Memory B cell (primary cell): ENCODE measurements at regions not wholly inside any gene's neighbourhood (a gene's known extent, or its start where the extent isn't known, plus 50 kb on each side); places are given as distances from the start of the nearest gene placed in this dataset.

Experiments
- ATAC-seq: fragments of 150-1000 bp; cut with Tn5 transposase; 2 replicates; pipeline ENCODE4 v1.10.0; 2021; ENCODE audit warnings: low read depth, mild to moderate bottlenecking, moderate library complexity
- DNase-seq, 2 donors: peaks; one replicate each; pipeline ENCODE4 v3.0.0; 2022; ENCODE audit warnings: low spot score in 2 of 2
- H3K27ac Mint-ChIP-seq: one replicate; pipeline ENCODE4 v1.8.0; 2022; ENCODE audit warnings: mild to moderate bottlenecking, moderate library complexity, mixed read lengths
- H3K27me3 Mint-ChIP-seq: one replicate; pipeline ENCODE4 v1.8.0; 2022; ENCODE audit warnings: mixed read lengths
- H3K36me3 Mint-ChIP-seq: one replicate; pipeline ENCODE4 v1.8.0; 2022; ENCODE audit warnings: mild to moderate bottlenecking, mixed read lengths
- H3K4me1 Mint-ChIP-seq: one replicate; pipeline ENCODE4 v1.8.0; 2022; ENCODE audit warnings: mixed read lengths
- H3K4me3 Mint-ChIP-seq: one replicate; pipeline ENCODE4 v1.8.0; 2022; ENCODE audit warnings: mild to moderate bottlenecking, moderate library complexity, mixed read lengths
- H3K9me3 Mint-ChIP-seq: one replicate; pipeline ENCODE4 v1.8.0; 2022; ENCODE audit warnings: mixed read lengths

- Mint-ChIP-seq H3K9me3 (no peaks in the 10 kb centered on the region), H3K4me3 (no peak overlapping the region), H3K36me3 (peaks cover 2% of the 10 kb centered on the region), H3K27me3 (peaks cover 12% of the 10 kb centered on the region), H3K4me1 (peaks cover 11% of the 10 kb centered on the region), H3K27ac (no peak overlapping the region)
- DNase-seq (no peak), ATAC-seq (no peak)
These were observed 55.9 kb downstream of the ZBTB18 start for GRCh38 chr1:244106837-244107493.

- H3K36me3 Mint-ChIP-seq, result no peaks in the 10 kb centered on the region
- DNase-seq (no peak), ATAC-seq (peak; percentile 60)
- H3K4me3 Mint-ChIP-seq, result no peak overlapping the region
- H3K4me1 Mint-ChIP-seq, result peaks cover 11% of the 10 kb centered on the region
- no peaks in the 10 kb centered on the region for H3K9me3 Mint-ChIP-seq
- peaks cover 4% of the 10 kb centered on the region for H3K27me3 Mint-ChIP-seq
- H3K27ac Mint-ChIP-seq, result peak overlapping the region; percentile 36
These were observed 59.9 kb downstream of the ZBTB18 start for GRCh38 chr1:244111027-244111426.

GRCh38 chr1:244112041-244112440, 61.0 kb downstream of the ZBTB18 start:
- Mint-ChIP-seq H3K4me3 (no peak overlapping the region), H3K36me3 (peaks cover 2% of the 10 kb centered on the region), H3K9me3 (peaks cover 3% of the 10 kb centered on the region), H3K4me1 (peaks cover 13% of the 10 kb centered on the region), H3K27me3 (peaks cover 2% of the 10 kb centered on the region), H3K27ac (no peak overlapping the region)
- no peak for ATAC-seq
- DNase-seq, result no peak

- ATAC-seq (no peak), DNase-seq (no peak)
- no peak overlapping the region for H3K4me3 Mint-ChIP-seq
- peaks cover 2% of the 10 kb centered on the region for H3K36me3 Mint-ChIP-seq
- H3K27ac Mint-ChIP-seq, result no peak overlapping the region
- peaks cover 13% of the 10 kb centered on the region for H3K4me1 Mint-ChIP-seq
- H3K9me3 Mint-ChIP-seq, result peaks cover 3% of the 10 kb centered on the region
- peaks cover 2% of the 10 kb centered on the region for H3K27me3 Mint-ChIP-seq
These were observed 61.6 kb downstream of the ZBTB18 start for GRCh38 chr1:244112636-244113035.

- ATAC-seq, result no peak
- peaks cover 3% of the 10 kb centered on the region for H3K9me3 Mint-ChIP-seq
- H3K27me3 Mint-ChIP-seq, result peaks cover 5% of the 10 kb centered on the region
- no peak overlapping the region for H3K27ac Mint-ChIP-seq
- DNase-seq, result no peak
- peaks cover 2% of the 10 kb centered on the region for H3K36me3 Mint-ChIP-seq
- H3K4me3 Mint-ChIP-seq, result no peak overlapping the region
- H3K4me1 Mint-ChIP-seq, result peaks cover 13% of the 10 kb centered on the region
These were observed 62.6 kb downstream of the ZBTB18 start for GRCh38 chr1:244113532-244114320.

GRCh38 chr1:244114892-244115291, 63.8 kb downstream of the ZBTB18 start:
- H3K27me3 Mint-ChIP-seq, result peaks cover 10% of the 10 kb centered on the region
- no peak overlapping the region for H3K4me3 Mint-ChIP-seq
- H3K36me3 Mint-ChIP-seq, result peaks cover 2% of the 10 kb centered on the region
- H3K4me1 Mint-ChIP-seq, result peaks cover 12% of the 10 kb centered on the region
- H3K9me3 Mint-ChIP-seq, result peaks cover 3% of the 10 kb centered on the region
- no peak overlapping the region for H3K27ac Mint-ChIP-seq
- no peak for ATAC-seq
- DNase-seq, result no peak

GRCh38 chr1:244116946-244117345, 65.9 kb downstream of the ZBTB18 start:
- peaks cover 3% of the 10 kb centered on the region for H3K9me3 Mint-ChIP-seq
- H3K27ac Mint-ChIP-seq, result no peak overlapping the region
- H3K36me3 Mint-ChIP-seq, result peaks cover 2% of the 10 kb centered on the region
- ATAC-seq (no peak), DNase-seq (no peak)
- H3K4me3 Mint-ChIP-seq, result no peak overlapping the region
- peaks cover 3% of the 10 kb centered on the region for H3K4me1 Mint-ChIP-seq
- peaks cover 11% of the 10 kb centered on the region for H3K27me3 Mint-ChIP-seq

GRCh38 chr1:244118109-244118761, 67.2 kb downstream of the ZBTB18 start:
- no peak for ATAC-seq
- Mint-ChIP-seq H3K4me1 (peaks cover 3% of the 10 kb centered on the region), H3K36me3 (peaks cover 2% of the 10 kb centered on the region), H3K4me3 (no peak overlapping the region), H3K9me3 (peaks cover 3% of the 10 kb centered on the region), H3K27me3 (peaks cover 13% of the 10 kb centered on the region), H3K27ac (no peak overlapping the region)
- no peak for DNase-seq

GRCh38 chr1:244128591-244129383, 77.7 kb downstream of the ZBTB18 start:
- no peak for ATAC-seq
- peaks cover 7% of the 10 kb centered on the region for H3K27me3 Mint-ChIP-seq
- H3K4me3 Mint-ChIP-seq, result no peak overlapping the region
- H3K4me1 Mint-ChIP-seq, result peaks cover 3% of the 10 kb centered on the region
- DNase-seq, result no peak
- H3K36me3 Mint-ChIP-seq, result no peaks in the 10 kb centered on the region
- peaks cover 2% of the 10 kb centered on the region for H3K9me3 Mint-ChIP-seq
- no peak overlapping the region for H3K27ac Mint-ChIP-seq

GRCh38 chr1:244137276-244137675, 86.2 kb downstream of the ZBTB18 start:
- DNase-seq (no peak), ATAC-seq (no peak)
- peak overlapping the region; percentile 60 for H3K4me3 Mint-ChIP-seq
- peaks cover 19% of the 10 kb centered on the region for H3K27me3 Mint-ChIP-seq
- H3K36me3 Mint-ChIP-seq, result peaks cover 7% of the 10 kb centered on the region
- H3K27ac Mint-ChIP-seq, result no peak overlapping the region
- peaks cover 6% of the 10 kb centered on the region for H3K9me3 Mint-ChIP-seq
- H3K4me1 Mint-ChIP-seq, result peaks cover 9% of the 10 kb centered on the region

- peaks cover 6% of the 10 kb centered on the region for H3K9me3 Mint-ChIP-seq
- H3K27me3 Mint-ChIP-seq, result peaks cover 19% of the 10 kb centered on the region
- peaks cover 7% of the 10 kb centered on the region for H3K36me3 Mint-ChIP-seq
- peaks cover 9% of the 10 kb centered on the region for H3K4me1 Mint-ChIP-seq
- H3K4me3 Mint-ChIP-seq, result peak overlapping the region; percentile 60
- DNase-seq, result no peak
- no peak overlapping the region for H3K27ac Mint-ChIP-seq
- no peak for ATAC-seq
These were observed 86.6 kb downstream of the ZBTB18 start for GRCh38 chr1:244137725-244138124.

GRCh38 chr1:244138399-244138798, 87.3 kb downstream of the ZBTB18 start:
- Mint-ChIP-seq H3K27ac (no peak overlapping the region), H3K4me1 (peaks cover 9% of the 10 kb centered on the region), H3K27me3 (peaks cover 19% of the 10 kb centered on the region), H3K36me3 (peaks cover 7% of the 10 kb centered on the region), H3K4me3 (no peak overlapping the region), H3K9me3 (peaks cover 6% of the 10 kb centered on the region)
- ATAC-seq (no peak), DNase-seq (no peak)

- Mint-ChIP-seq H3K36me3 (peaks cover 7% of the 10 kb centered on the region), H3K27me3 (peaks cover 19% of the 10 kb centered on the region), H3K4me1 (peaks cover 9% of the 10 kb centered on the region), H3K9me3 (peaks cover 6% of the 10 kb centered on the region), H3K4me3 (no peak overlapping the region), H3K27ac (no peak overlapping the region)
- no peak for ATAC-seq
- DNase-seq, result no peak
These were observed 88.6 kb downstream of the ZBTB18 start for GRCh38 chr1:244139655-244140054.

- Mint-ChIP-seq H3K9me3 (peaks cover 6% of the 10 kb centered on the region), H3K36me3 (peaks cover 7% of the 10 kb centered on the region), H3K4me3 (no peak overlapping the region), H3K4me1 (peaks cover 9% of the 10 kb centered on the region), H3K27me3 (peaks cover 14% of the 10 kb centered on the region), H3K27ac (no peak overlapping the region)
- DNase-seq (no peak), ATAC-seq (no peak)
These were observed 89.3 kb downstream of the ZBTB18 start for GRCh38 chr1:244140420-244140819.
